Astrocyte (in vitro differentiated cells and primary cell): ENCODE measurements at regions not wholly inside any gene's neighbourhood (a gene's known extent, or its start where the extent isn't known, plus 50 kb on each side); places are given as distances from the start of the nearest gene placed in this dataset.

Source experiments
- EZH2 ChIP-seq: IDR thresholded peaks from 2 replicates; pipeline ENCODE4 v1.6.1; 2012; ENCODE audit warnings: mild to moderate bottlenecking, low read length, inconsistent platforms; ENCODE audit not compliant: insufficient read depth
- TF ChIP-seq, protein P1 (sequence below): IDR thresholded peaks from 2 replicates; pipeline ENCODE4 v1.5.1; 2011; ENCODE audit warnings: low read depth, mild to moderate bottlenecking, inconsistent platforms, low read length, moderate library complexity; ENCODE audit not compliant: insufficient read depth

DNA sequence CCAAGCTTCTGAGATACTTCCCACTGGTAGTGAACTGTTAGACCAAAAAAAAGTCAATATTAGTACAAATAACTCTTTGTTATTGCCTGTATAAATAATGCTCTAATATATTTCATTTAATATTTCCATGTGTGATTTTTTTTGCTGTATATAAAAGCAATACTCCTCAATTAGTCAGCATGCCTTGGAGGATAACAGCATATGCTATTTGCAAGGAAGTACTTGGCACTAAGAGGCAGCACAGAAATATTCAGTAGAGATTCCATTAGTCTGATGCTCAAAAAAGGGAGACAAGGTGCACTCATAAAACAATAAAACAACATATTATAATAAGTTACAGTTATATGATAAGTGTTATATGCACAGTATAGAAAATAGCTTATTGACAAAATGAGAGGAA lies 296.6 kb upstream of the MPDZ start:
- TF ChIP-seq, protein P1, sequence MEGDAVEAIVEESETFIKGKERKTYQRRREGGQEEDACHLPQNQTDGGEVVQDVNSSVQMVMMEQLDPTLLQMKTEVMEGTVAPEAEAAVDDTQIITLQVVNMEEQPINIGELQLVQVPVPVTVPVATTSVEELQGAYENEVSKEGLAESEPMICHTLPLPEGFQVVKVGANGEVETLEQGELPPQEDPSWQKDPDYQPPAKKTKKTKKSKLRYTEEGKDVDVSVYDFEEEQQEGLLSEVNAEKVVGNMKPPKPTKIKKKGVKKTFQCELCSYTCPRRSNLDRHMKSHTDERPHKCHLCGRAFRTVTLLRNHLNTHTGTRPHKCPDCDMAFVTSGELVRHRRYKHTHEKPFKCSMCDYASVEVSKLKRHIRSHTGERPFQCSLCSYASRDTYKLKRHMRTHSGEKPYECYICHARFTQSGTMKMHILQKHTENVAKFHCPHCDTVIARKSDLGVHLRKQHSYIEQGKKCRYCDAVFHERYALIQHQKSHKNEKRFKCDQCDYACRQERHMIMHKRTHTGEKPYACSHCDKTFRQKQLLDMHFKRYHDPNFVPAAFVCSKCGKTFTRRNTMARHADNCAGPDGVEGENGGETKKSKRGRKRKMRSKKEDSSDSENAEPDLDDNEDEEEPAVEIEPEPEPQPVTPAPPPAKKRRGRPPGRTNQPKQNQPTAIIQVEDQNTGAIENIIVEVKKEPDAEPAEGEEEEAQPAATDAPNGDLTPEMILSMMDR = no peak
- TF ChIP-seq EZH2 = no peak
